Breast epithelium (tissue), 4 donors: ENCODE measurements at regions not wholly inside any gene's neighbourhood (a gene's known extent, or its start where the extent isn't known, plus 50 kb on each side); places are given as distances from the start of the nearest gene placed in this dataset.

Experiments used
- DNase-seq, 2 donors: peaks; one replicate each; pipeline ENCODE4 v3.0.0-alpha.2; 2019; ENCODE audit warnings: low spot score in 2 of 2
- H3K27ac ChIP-seq, 2 donors: fragments of 200-600 bp; sonication (generic) in 1 of 2; one replicate each; pipeline ENCODE4 v1.5.1; 2016 to 2019; ENCODE audit warnings: mild to moderate bottlenecking in 1 of 2
- H3K27me3 ChIP-seq, 2 donors: fragments of 200-600 bp; sonication (generic) in 1 of 2; one replicate each; pipeline versions ENCODE4 v1.5.1 to v1.6.0; 2017 to 2019; ENCODE audit warnings: control low read depth in 1 of 2, mild to moderate bottlenecking in 1 of 2
- H3K36me3 ChIP-seq: fragments of 200-600 bp; one replicate; pipeline ENCODE4 v1.5.1; 2019
- H3K4me1 ChIP-seq, 2 donors: fragments of 200-600 bp; sonication (generic); one replicate each; pipeline ENCODE4 v1.5.1; 2016 to 2019; ENCODE audit warnings: control low read depth in 1 of 2
- H3K4me3 ChIP-seq, 3 donors: fragments of 200-600 bp; sonication (generic); 1 replicate in 2 of 3; 2 replicates in 1 of 3; pipeline ENCODE4 v1.5.1; 2016 to 2019; ENCODE audit warnings: mild to moderate bottlenecking in 3 of 3, moderate library complexity in 2 of 3
- H3K9me3 ChIP-seq, 2 donors: fragments of 200-600 bp; sonication (generic) in 1 of 2; one replicate each; pipeline ENCODE4 v1.5.1; 2016 to 2019; ENCODE audit warnings: control low read depth in 1 of 2
- CTCF ChIP-seq, 3 donors: fragments of 450-650 bp; IDR thresholded peaks; one replicate each; pipeline ENCODE4 v1.5.1; 2016 to 2017; ENCODE audit warnings: antibody characterized with exemption in 3 of 3, mild to moderate bottlenecking in 3 of 3, moderate library complexity in 3 of 3
- POLR2A ChIP-seq: fragments of 450-650 bp; IDR thresholded peaks from one replicate; pipeline ENCODE4 v1.6.1; 2016; ENCODE audit warnings: antibody characterized with exemption, mild to moderate bottlenecking, moderate library complexity
- POLR2AphosphoS5 ChIP-seq, 3 donors: sonication (generic); formaldehyde crosslinking; IDR thresholded peaks; one replicate each; pipeline ENCODE4 v1.6.1; 2017; ENCODE audit warnings: antibody characterized with exemption in 3 of 3
- intact Hi-C: fragments of 100-400 bp; cut with DNase I; formaldehyde crosslinking; loops from one replicate; pipeline ENCODE4 v1.15.1; 2023; ENCODE audit warnings: low total_unique reads

DNA sequence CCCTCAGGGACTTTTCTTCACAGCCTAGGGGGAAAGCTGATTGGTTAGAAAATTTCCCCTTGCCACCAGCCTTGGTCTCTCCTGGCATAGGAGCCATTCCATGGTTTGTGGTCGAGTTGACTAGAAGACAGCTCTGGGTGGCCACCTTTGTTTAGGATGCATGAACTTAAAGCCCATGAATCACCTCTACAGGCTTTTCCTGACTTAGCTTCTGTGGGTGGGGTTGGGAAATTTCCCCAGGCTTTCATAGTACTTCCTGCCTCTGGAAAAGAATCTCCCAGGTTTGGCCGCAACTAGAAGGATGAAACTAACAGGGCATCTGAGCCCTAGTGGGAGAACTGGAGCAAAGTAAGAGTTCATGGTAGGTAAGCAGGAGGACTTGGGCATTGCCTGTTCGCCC is 72.6 kb downstream of the SNRPE start:
- intact Hi-C loops, result no loop called here
- H3K4me1 ChIP-seq, result no peaks in the 10 kb centered on the region
- DNase-seq, result no peak
- TF ChIP-seq POLR2A (no peak), POLR2AphosphoS5 (IDR thresholded peaks at IDR 0.05) (no peak), CTCF (IDR thresholded peaks at IDR 0.05) (no peak)
- no peak overlapping the region for H3K4me3 ChIP-seq
- no peaks in the 10 kb centered on the region for H3K27me3 ChIP-seq
- no peaks in the 10 kb centered on the region for H3K36me3 ChIP-seq
- no peak overlapping the region for H3K27ac ChIP-seq
- H3K9me3 ChIP-seq, result no peaks in the 10 kb centered on the region

- H3K27ac ChIP-seq, result no peak overlapping the region
- no peaks in the 10 kb centered on the region for H3K4me1 ChIP-seq
- H3K9me3 ChIP-seq, result no peaks in the 10 kb centered on the region
- no peak overlapping the region for H3K4me3 ChIP-seq
- H3K36me3 ChIP-seq, result no peaks in the 10 kb centered on the region
- TF ChIP-seq POLR2A (no peak), CTCF (IDR thresholded peaks at IDR 0.05) (no peak), POLR2AphosphoS5 (IDR thresholded peaks at IDR 0.05) (no peak)
- intact Hi-C loops, result no loop called here
- H3K27me3 ChIP-seq, result no peaks in the 10 kb centered on the region
- no peak for DNase-seq
Measured at GRCh38 chr1:203934651-203935050, 73.3 kb downstream of the SNRPE start.

GRCh38 chr1:203935321-203935720 is 73.9 kb downstream of the SNRPE start:
- Histone ChIP-seq H3K4me3 (no peak overlapping the region), H3K9me3 (no peaks in the 10 kb centered on the region), H3K36me3 (no peaks in the 10 kb centered on the region), H3K27me3 (no peaks in the 10 kb centered on the region), H3K4me1 (no peaks in the 10 kb centered on the region), H3K27ac (no peak overlapping the region)
- intact Hi-C loops, result no loop called here
- TF ChIP-seq POLR2AphosphoS5 (IDR thresholded peaks at IDR 0.05) (no peak), CTCF (IDR thresholded peaks at IDR 0.05) (no peak), POLR2A (no peak)
- DNase-seq, result no peak

DNA sequence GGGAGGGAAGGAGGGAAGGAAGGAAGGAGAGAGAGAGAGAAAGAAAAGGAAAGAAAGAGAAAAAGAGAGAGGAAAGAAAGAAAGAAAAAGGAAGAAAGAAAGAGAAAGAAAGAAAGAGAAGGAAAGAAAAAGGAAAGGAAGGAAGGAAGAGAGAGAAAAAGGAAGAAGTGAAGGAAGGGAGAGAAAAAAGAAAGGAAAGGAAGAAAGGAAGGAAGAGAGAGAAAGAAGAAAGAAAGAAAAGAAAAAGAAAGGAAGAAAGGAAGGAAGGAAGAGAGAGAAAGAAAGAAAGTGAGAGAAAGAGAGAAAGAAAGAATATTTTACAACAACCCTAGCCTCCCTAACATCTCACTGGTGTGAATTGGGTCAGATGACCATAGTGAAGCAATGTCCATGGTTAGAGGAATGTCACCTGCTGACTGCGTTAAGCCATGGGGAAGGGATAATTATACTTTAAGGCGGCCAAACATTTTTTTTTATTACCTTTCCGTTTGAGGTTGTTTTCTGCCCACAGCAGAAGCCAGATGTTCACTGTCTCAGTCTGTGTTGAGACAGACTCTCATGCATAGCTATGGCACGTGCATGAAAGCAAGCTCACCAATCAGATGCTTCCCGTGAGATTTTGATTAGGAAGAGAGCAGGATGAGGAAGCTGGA is 76.4 kb downstream of the SNRPE start:
- H3K27me3 ChIP-seq, result no peaks in the 10 kb centered on the region
- intact Hi-C loops, result no loop called here
- no peak overlapping the region for H3K27ac ChIP-seq
- no peak for DNase-seq
- H3K4me1 ChIP-seq, result no peaks in the 10 kb centered on the region
- no peak for TF ChIP-seq POLR2A
- TF ChIP-seq POLR2AphosphoS5 (IDR thresholded peaks at IDR 0.05), result no peak
- no peak for TF ChIP-seq CTCF (IDR thresholded peaks at IDR 0.05)
- H3K36me3 ChIP-seq, result no peaks in the 10 kb centered on the region
- H3K9me3 ChIP-seq, result no peaks in the 10 kb centered on the region
- H3K4me3 ChIP-seq, result no peak overlapping the region

DNA sequence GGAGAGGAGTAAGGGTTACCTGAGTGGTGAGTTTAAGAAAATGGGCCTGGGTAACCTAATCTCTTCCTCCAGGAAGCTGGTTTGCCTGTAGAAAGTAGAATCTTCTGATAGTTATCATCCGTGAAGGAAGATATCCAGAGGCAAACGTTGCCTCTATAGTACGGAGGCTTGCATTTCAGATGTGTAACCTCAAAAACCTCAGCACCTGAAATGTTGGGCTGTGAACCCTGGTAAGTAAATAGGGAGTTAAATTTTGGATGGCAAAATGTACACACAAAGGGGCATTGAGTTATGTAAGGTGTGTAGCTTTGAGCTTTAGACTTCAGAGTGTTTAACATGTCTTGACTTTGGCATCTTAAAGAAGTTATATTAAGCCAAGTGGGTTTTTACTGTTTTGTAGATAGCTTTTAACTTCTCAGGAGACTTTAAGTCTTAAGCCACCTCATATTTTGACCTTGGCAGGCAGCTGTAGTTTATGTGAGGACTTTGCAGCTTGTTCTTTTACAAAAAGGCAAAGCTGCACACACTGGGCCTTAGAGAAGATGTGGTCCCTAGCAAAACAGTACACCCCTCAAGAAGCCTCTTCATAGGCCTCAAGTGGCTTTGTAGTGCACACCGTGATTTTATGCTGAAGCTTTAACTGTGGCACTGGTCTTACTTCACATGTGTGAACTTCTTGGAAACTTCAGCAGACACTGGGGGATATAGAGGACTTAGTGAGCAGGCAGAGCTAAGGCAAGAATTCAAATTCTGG is 83.4 kb downstream of the SNRPE start:
- H3K27ac ChIP-seq, result no peak overlapping the region
- TF ChIP-seq CTCF (IDR thresholded peaks at IDR 0.05) (no peak), POLR2AphosphoS5 (IDR thresholded peaks at IDR 0.05) (no peak), POLR2A (no peak)
- no peaks in the 10 kb centered on the region for H3K36me3 ChIP-seq
- no peak for DNase-seq
- intact Hi-C loops, result no loop called here
- no peaks in the 10 kb centered on the region for H3K9me3 ChIP-seq
- no peak overlapping the region for H3K4me3 ChIP-seq
- no peaks in the 10 kb centered on the region for H3K27me3 ChIP-seq
- H3K4me1 ChIP-seq, result no peaks in the 10 kb centered on the region
